IMR-90 (cell line): ENCODE measurements at regions not wholly inside any gene's neighbourhood (a gene's known extent, or its start where the extent isn't known, plus 50 kb on each side); places are given as distances from the start of the nearest gene placed in this dataset.

Experiments
- ATAC-seq: fragments of 200-7000 bp; cut with Tn5 transposase; 2 replicates; pipeline ENCODE4 v1.9.1; 2020; ENCODE audit warnings: low read depth, mild to moderate bottlenecking, moderate library complexity
- BruUV-seq: library from RNA; stranded (reverse); fragments of 400-500 nt; replicated peaks from 2 replicates; lab custom pipeline; 2021; lab: Mats Ljungman, UMichigan
- CTCF ChIA-PET: fragments of 300-600 bp; formaldehyde crosslinking; extraction: SDS; loops from one replicate; lab custom pipeline; 2021; ENCODE audit warnings: antibody characterized with exemption; lab: Yijun Ruan, JAX
- POLR2A ChIA-PET: fragments of 300-600 bp; sonication (Branson Sonifier 250); formaldehyde crosslinking; loops from one replicate; lab custom pipeline; 2022; ENCODE audit warnings: antibody characterized with exemption; ENCODE audit not compliant: unreplicated experiment; lab: Charles Lee
- DNase-seq: peaks from one replicate; pipeline ENCODE4 v3.0.0; 2013
- H2AFZ ChIP-seq: replicated peaks from 2 replicates; pipeline ENCODE3; 2013; ENCODE audit warnings: low read length, mild to moderate bottlenecking; ENCODE audit not compliant: poor library complexity
- H2AK5ac ChIP-seq: 2 replicates; pipeline ENCODE4 v1.6.1; 2013; ENCODE audit warnings: low read depth, low read length, inconsistent platforms
- H2AK9ac ChIP-seq: replicated peaks from 2 replicates; pipeline ENCODE3; 2013; ENCODE audit warnings: mild to moderate bottlenecking, low read depth, low read length, moderate library complexity; ENCODE audit not compliant: poor library complexity
- H2BK120ac ChIP-seq: 2 replicates; pipeline ENCODE4 v1.6.1; 2013; ENCODE audit warnings: low read depth, low read length, inconsistent platforms
- H2BK15ac ChIP-seq: 3 replicates; pipeline ENCODE4 v1.6.1; 2013; ENCODE audit warnings: low read depth, low read length, inconsistent platforms
- H2BK20ac ChIP-seq: 2 replicates; pipeline ENCODE4 v1.6.1; 2013; ENCODE audit warnings: low read depth, mild to moderate bottlenecking, inconsistent platforms, low read length, moderate library complexity
- H2BK5ac ChIP-seq: 2 replicates; pipeline ENCODE4 v1.6.1; 2013; ENCODE audit warnings: mild to moderate bottlenecking, low read depth, low read length, inconsistent platforms; ENCODE audit not compliant: poor library complexity, severe bottlenecking
- H3K14ac ChIP-seq: replicated peaks from 2 replicates; pipeline ENCODE4 v1.6.1; 2013; ENCODE audit warnings: low read depth, low read length, inconsistent platforms
- H3K18ac ChIP-seq: 2 replicates; pipeline ENCODE4 v1.6.1; 2013; ENCODE audit warnings: low read depth, low read length, control low read depth
- H3K23ac ChIP-seq: 2 replicates; pipeline ENCODE4 v1.6.1; 2013; ENCODE audit warnings: low read depth, low read length, inconsistent platforms
- H3K27ac ChIP-seq: 2 replicates; pipeline ENCODE4 v1.5.1; 2013; ENCODE audit warnings: mild to moderate bottlenecking, control low read depth, low read length; ENCODE audit not compliant: insufficient read depth
- H3K27me3 ChIP-seq: 2 replicates; pipeline ENCODE4 v1.6.1; 2013; ENCODE audit warnings: low read length; ENCODE audit not compliant: control insufficient read depth, insufficient read depth
- H3K36me3 ChIP-seq: 2 replicates; pipeline ENCODE4 v1.6.1; 2013; ENCODE audit warnings: low read length, mixed read lengths; ENCODE audit not compliant: control insufficient read depth, insufficient read depth
- H3K4ac ChIP-seq: 2 replicates; pipeline ENCODE4 v1.6.1; 2013; ENCODE audit warnings: low read depth, low read length, inconsistent platforms
- H3K4me1 ChIP-seq: 2 replicates; pipeline ENCODE4 v1.6.1; 2013; ENCODE audit warnings: low read length, mixed read lengths; ENCODE audit not compliant: control insufficient read depth, insufficient read depth
- H3K4me2 ChIP-seq: 2 replicates; pipeline ENCODE4 v1.6.1; 2013; ENCODE audit warnings: low read depth, mild to moderate bottlenecking, control low read depth, low read length, moderate library complexity
- H3K4me3 ChIP-seq: 2 replicates; pipeline ENCODE4 v1.5.1; 2013; ENCODE audit warnings: low read depth, mild to moderate bottlenecking, control low read depth, low read length, moderate library complexity; ENCODE audit not compliant: insufficient read depth
- H3K56ac ChIP-seq: 2 replicates; pipeline ENCODE4 v1.6.1; 2013; ENCODE audit warnings: low read length, inconsistent platforms; ENCODE audit not compliant: insufficient read depth; ENCODE audit errors: extremely low read depth
- H3K79me1 ChIP-seq, 2 experiments: 2 replicates each; pipeline ENCODE4 v1.6.1; 2013; ENCODE audit warnings: low read length in 2 of 2, inconsistent platforms in 1 of 2, low read depth in 1 of 2
- H3K9ac ChIP-seq: 2 replicates; pipeline ENCODE4 v1.6.1; 2013; ENCODE audit warnings: low read depth, low read length, control low read depth
- H3K9me1 ChIP-seq: 2 replicates; pipeline ENCODE4 v1.6.1; 2013; ENCODE audit warnings: low read length, inconsistent platforms; ENCODE audit not compliant: insufficient read depth
- H3K9me3 ChIP-seq: 2 replicates; pipeline ENCODE4 v1.6.1; 2013; ENCODE audit warnings: low read length; ENCODE audit not compliant: control insufficient read depth, insufficient read depth
- H4K20me1 ChIP-seq: 2 replicates; pipeline ENCODE4 v1.6.1; 2013; ENCODE audit warnings: low read length, inconsistent platforms; ENCODE audit not compliant: insufficient read depth
- H4K5ac ChIP-seq: 2 replicates; pipeline ENCODE4 v1.6.1; 2013; ENCODE audit warnings: mild to moderate bottlenecking, low read depth, low read length, control low read depth
- H4K8ac ChIP-seq, 2 experiments: 2 replicates each; pipeline ENCODE4 v1.6.1; 2013; ENCODE audit warnings: low read depth in 2 of 2, low read length in 2 of 2, control low read depth in 1 of 2, inconsistent platforms in 1 of 2
- H4K91ac ChIP-seq: 2 replicates; pipeline ENCODE4 v1.6.1; 2013; ENCODE audit warnings: low read depth, low read length, inconsistent platforms; ENCODE audit not compliant: insufficient read depth
- BHLHE40 ChIP-seq: fragments of 150-350 bp; IDR thresholded peaks from 2 replicates; pipeline ENCODE4 v1.6.1; 2016; ENCODE audit warnings: mild to moderate bottlenecking, low read depth, low read length
- CEBPB ChIP-seq: IDR thresholded peaks from 2 replicates; pipeline ENCODE4 v1.6.1; 2012; ENCODE audit warnings: low read depth, low read length, improper control_type of control experiment
- CHD1 ChIP-seq: IDR thresholded peaks from 2 replicates; pipeline ENCODE4 v1.6.1; 2012; ENCODE audit warnings: low read depth, low read length, improper control_type of control experiment
- FOS ChIP-seq: fragments of 150-350 bp; IDR thresholded peaks from 2 replicates; pipeline ENCODE4 v1.6.1; 2016; ENCODE audit warnings: low read depth, low read length
- MAFK ChIP-seq: IDR thresholded peaks from 2 replicates; pipeline ENCODE4 v1.6.1; 2012; ENCODE audit warnings: low read depth, low read length, improper control_type of control experiment
- MAZ ChIP-seq: IDR thresholded peaks from 2 replicates; pipeline ENCODE4 v1.6.1; 2012; ENCODE audit warnings: low read depth, mild to moderate bottlenecking, low read length, improper control_type of control experiment, moderate library complexity, borderline replicate concordance
- MXI1 ChIP-seq: IDR thresholded peaks from 2 replicates; pipeline ENCODE4 v1.6.1; 2012; ENCODE audit warnings: low read depth, mild to moderate bottlenecking, low read length, moderate library complexity, borderline replicate concordance
- RAD21 ChIP-seq: IDR thresholded peaks from 2 replicates; pipeline ENCODE4 v1.6.1; 2012; ENCODE audit warnings: low read length, improper control_type of control experiment
- RCOR1 ChIP-seq: IDR thresholded peaks from 2 replicates; pipeline ENCODE4 v1.6.1; 2012; ENCODE audit warnings: mild to moderate bottlenecking, low read length, improper control_type of control experiment; ENCODE audit not compliant: insufficient replicate concordance
- RFX5 ChIP-seq: IDR thresholded peaks from 2 replicates; pipeline ENCODE4 v1.8.0; 2012; ENCODE audit warnings: low read depth, mild to moderate bottlenecking, low read length, moderate library complexity
- SMC3 ChIP-seq: fragments of 150-350 bp; IDR thresholded peaks from 2 replicates; pipeline ENCODE4 v1.6.1; 2016; ENCODE audit warnings: low read depth, mild to moderate bottlenecking, antibody characterized with exemption, low read length, moderate library complexity
- WGBS, 2 experiments: methylation state at CpG; one replicate each; pipeline versions ENCODE4 v1.1.5 to v1.1.7; 2013; ENCODE audit warnings: missing lambda C conversion rate in 2 of 2; ENCODE audit not compliant: insufficient read length in 1 of 2; ENCODE audit errors: extremely low coverage in 2 of 2; 5-methylcytosine and 5-hydroxymethylcytosine counted together
- dilution Hi-C: fragments of 300-500 bp; cut with HindIII; formaldehyde crosslinking; loops from one replicate; pipeline ENCODE4 v1.14.3; 2018; ENCODE audit warnings: low sequenced_read_pairs; ENCODE audit not compliant: unreplicated experiment
- in situ Hi-C: fragments of 300-500 bp; cut with MboI; formaldehyde crosslinking; loops from 3 replicates; pipeline ENCODE4 v1.14.3; 2019; ENCODE audit warnings: low sequenced_read_pairs, inconsistent platforms, mixed read lengths
- intact Hi-C: fragments of 100-400 bp; cut with micrococcal nuclease; formaldehyde crosslinking; loops from 2 replicates; pipeline ENCODE4 v1.10.0; 2022
- TF ChIP-seq, protein P1 (sequence below): fragments of 150-350 bp; IDR thresholded peaks from 2 replicates; pipeline ENCODE4 v1.6.1; 2017; ENCODE audit warnings: mild to moderate bottlenecking, antibody characterized with exemption, low read length, low read depth
- TF ChIP-seq, protein P2 (sequence below): conservative IDR thresholded peaks from 2 replicates; pipeline ENCODE4 v1.5.1; 2012; ENCODE audit warnings: mild to moderate bottlenecking, low read depth, low read length, improper control_type of control experiment
- TF ChIP-seq, protein P3 (sequence below): fragments of 150-350 bp; IDR thresholded peaks from 2 replicates; pipeline ENCODE4 v1.6.1; 2016; ENCODE audit warnings: low read depth, mild to moderate bottlenecking, low read length, moderate library complexity, borderline replicate concordance

DNA sequence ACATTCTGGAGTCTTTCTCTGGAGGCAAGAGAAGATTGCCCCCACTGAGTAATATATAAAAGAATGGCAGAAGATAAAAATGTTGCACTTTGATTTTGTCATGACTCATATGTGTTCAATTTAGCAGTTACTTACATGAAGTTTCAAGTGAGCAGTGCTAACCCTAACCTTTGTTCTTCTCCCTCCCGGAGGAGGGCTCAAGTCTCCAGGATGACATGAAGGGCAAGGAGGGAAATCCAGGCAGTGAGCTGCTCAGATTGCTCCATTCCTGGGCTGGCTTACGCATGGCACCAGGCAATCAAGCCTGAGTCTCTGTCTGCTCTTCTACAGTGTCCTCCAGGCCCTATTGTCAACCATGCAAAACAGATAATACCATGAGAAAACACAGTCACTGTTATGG, 322.3 kb downstream of the DUSP6 start:
- Histone ChIP-seq H4K91ac (no peak overlapping the region), H3K18ac (no peak overlapping the region), H2AFZ (no peak overlapping the region), H2BK20ac (no peak overlapping the region), H3K9me3 (no peaks in the 10 kb centered on the region), H3K36me3 (no peaks in the 10 kb centered on the region), H3K27me3 (no peaks in the 10 kb centered on the region), H3K79me1 (no peaks in the 10 kb centered on the region), H3K9ac (no peak overlapping the region), H2AK5ac (no peak overlapping the region), H2BK15ac (no peak overlapping the region), H3K4me2 (no peak overlapping the region), H4K20me1 (no peaks in the 10 kb centered on the region), H2BK120ac (no peak overlapping the region), H3K4me3 (no peak overlapping the region), H2BK5ac (no peak overlapping the region), H2AK9ac (no peak overlapping the region), H3K56ac (no peak overlapping the region), H3K14ac (no peak overlapping the region), H3K9me1 (0 out of 2 replicates have a peak, but pooled peaks cover 4% of the 10 kb centered on the region), H4K5ac (no peak overlapping the region), H3K4me1 (no peaks in the 10 kb centered on the region), H3K4ac (no peak overlapping the region), H4K8ac (no peak overlapping the region), H3K27ac (no peak overlapping the region), H3K23ac (no peak overlapping the region)
- POLR2A ChIA-PET: no interaction called here
- intact Hi-C loops (no loop called here), in situ Hi-C loops (no loop called here), dilution Hi-C loops (loop anchor here (25.0 kb wide), 1 partner anchor 432 kb away; no protein-coding TSS in a partner anchor)
- WGBS, 2 experiments: no CpG with 5 or more reads among the region's 2 CpGs
- no peak for ATAC-seq
- BruUV-seq: no TSS peak
- TF ChIP-seq CEBPB (no peak), SMC3 (no peak), CHD1 (no peak), MAZ (no peak), MAFK (no peak), BHLHE40 (no peak), MXI1 (no peak), RCOR1 (no peak), RFX5 (no peak), FOS (no peak), RAD21 (no peak)
- TF ChIP-seq, protein P1, sequence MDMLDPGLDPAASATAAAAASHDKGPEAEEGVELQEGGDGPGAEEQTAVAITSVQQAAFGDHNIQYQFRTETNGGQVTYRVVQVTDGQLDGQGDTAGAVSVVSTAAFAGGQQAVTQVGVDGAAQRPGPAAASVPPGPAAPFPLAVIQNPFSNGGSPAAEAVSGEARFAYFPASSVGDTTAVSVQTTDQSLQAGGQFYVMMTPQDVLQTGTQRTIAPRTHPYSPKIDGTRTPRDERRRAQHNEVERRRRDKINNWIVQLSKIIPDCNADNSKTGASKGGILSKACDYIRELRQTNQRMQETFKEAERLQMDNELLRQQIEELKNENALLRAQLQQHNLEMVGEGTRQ: no peak
- TF ChIP-seq, protein P2, sequence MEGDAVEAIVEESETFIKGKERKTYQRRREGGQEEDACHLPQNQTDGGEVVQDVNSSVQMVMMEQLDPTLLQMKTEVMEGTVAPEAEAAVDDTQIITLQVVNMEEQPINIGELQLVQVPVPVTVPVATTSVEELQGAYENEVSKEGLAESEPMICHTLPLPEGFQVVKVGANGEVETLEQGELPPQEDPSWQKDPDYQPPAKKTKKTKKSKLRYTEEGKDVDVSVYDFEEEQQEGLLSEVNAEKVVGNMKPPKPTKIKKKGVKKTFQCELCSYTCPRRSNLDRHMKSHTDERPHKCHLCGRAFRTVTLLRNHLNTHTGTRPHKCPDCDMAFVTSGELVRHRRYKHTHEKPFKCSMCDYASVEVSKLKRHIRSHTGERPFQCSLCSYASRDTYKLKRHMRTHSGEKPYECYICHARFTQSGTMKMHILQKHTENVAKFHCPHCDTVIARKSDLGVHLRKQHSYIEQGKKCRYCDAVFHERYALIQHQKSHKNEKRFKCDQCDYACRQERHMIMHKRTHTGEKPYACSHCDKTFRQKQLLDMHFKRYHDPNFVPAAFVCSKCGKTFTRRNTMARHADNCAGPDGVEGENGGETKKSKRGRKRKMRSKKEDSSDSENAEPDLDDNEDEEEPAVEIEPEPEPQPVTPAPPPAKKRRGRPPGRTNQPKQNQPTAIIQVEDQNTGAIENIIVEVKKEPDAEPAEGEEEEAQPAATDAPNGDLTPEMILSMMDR: no peak
- TF ChIP-seq, protein P3, sequence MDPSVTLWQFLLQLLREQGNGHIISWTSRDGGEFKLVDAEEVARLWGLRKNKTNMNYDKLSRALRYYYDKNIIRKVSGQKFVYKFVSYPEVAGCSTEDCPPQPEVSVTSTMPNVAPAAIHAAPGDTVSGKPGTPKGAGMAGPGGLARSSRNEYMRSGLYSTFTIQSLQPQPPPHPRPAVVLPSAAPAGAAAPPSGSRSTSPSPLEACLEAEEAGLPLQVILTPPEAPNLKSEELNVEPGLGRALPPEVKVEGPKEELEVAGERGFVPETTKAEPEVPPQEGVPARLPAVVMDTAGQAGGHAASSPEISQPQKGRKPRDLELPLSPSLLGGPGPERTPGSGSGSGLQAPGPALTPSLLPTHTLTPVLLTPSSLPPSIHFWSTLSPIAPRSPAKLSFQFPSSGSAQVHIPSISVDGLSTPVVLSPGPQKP: no peak
- CTCF ChIA-PET: interaction anchor here (2.2 kb wide), 1 partner anchor 11 kb away, joined by 5 read pairs; no protein-coding TSS in a partner anchor
- DNase-seq: peak; percentile 24
